ENCODE measurements at regions not wholly inside any gene's neighbourhood (a gene's known extent, or its start where the extent isn't known, plus 50 kb on each side); places are given as distances from the start of the nearest gene placed in this dataset.

DNA sequence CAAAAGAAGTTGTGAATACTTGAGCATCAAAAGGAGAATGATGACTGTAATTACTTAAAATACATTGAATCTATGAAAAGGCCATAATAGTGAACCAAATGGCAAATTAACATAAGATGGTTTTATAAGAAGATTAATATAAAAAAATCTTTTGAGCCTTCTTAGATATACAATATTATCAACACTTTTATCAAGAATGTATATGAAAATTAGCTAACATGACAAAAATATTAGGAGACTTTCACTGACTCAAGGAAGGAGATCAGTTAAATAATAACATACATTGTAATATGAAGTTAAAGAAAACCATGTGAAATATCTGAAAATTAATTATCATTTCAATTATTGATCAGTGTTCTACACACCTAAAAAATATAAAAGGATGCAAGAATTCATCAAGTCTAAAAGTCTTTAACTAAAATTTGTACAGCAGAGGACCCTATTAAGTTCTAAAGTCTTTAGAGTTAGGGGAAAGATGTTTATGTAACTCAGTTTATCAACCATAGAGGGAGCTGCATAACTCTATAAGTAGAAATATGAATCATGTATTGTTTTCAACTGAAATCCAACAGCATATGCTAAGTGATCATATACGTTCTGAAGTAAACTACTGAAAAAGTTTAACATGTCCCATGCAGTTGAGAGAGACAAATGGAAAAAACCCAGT, 756.1 kb upstream of the MIR17HG start:
- H3K27me3 ChIP-seq (ENCODE audit: insufficient read depth, low read length), result no peaks in the 10 kb centered on the region
- no peak overlapping the region for H3K27ac ChIP-seq (ENCODE audit: low read depth, low read length)
- H4K20me1 ChIP-seq (ENCODE audit: insufficient read depth, low read length), result no peaks in the 10 kb centered on the region
- DNase-seq (ENCODE audit: insufficient read length, low spot score, missing footprints), result no peak
- H3K36me3 ChIP-seq (ENCODE audit: insufficient read depth, low read length), result no peaks in the 10 kb centered on the region
- H3K4me1 ChIP-seq (ENCODE audit: insufficient read depth, low read length), result no peaks in the 10 kb centered on the region
- no peak overlapping the region for H3K4me2 ChIP-seq (ENCODE audit: insufficient read depth, low read length)
- H3K79me2 ChIP-seq (ENCODE audit: insufficient read depth, low read length), result no peaks in the 10 kb centered on the region
- no peaks in the 10 kb centered on the region for H3K9me3 ChIP-seq (ENCODE audit: low read depth, low read length)
- TF ChIP-seq, protein P1, sequence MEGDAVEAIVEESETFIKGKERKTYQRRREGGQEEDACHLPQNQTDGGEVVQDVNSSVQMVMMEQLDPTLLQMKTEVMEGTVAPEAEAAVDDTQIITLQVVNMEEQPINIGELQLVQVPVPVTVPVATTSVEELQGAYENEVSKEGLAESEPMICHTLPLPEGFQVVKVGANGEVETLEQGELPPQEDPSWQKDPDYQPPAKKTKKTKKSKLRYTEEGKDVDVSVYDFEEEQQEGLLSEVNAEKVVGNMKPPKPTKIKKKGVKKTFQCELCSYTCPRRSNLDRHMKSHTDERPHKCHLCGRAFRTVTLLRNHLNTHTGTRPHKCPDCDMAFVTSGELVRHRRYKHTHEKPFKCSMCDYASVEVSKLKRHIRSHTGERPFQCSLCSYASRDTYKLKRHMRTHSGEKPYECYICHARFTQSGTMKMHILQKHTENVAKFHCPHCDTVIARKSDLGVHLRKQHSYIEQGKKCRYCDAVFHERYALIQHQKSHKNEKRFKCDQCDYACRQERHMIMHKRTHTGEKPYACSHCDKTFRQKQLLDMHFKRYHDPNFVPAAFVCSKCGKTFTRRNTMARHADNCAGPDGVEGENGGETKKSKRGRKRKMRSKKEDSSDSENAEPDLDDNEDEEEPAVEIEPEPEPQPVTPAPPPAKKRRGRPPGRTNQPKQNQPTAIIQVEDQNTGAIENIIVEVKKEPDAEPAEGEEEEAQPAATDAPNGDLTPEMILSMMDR (IDR thresholded peaks at IDR 0.05; ENCODE audit: extremely low read depth, low read depth, low read length), result no peak
- H2AFZ ChIP-seq (ENCODE audit: low read length), result no peak overlapping the region
- H3K4me3 ChIP-seq (ENCODE audit: insufficient read depth, low read length), result no peak overlapping the region

DNA sequence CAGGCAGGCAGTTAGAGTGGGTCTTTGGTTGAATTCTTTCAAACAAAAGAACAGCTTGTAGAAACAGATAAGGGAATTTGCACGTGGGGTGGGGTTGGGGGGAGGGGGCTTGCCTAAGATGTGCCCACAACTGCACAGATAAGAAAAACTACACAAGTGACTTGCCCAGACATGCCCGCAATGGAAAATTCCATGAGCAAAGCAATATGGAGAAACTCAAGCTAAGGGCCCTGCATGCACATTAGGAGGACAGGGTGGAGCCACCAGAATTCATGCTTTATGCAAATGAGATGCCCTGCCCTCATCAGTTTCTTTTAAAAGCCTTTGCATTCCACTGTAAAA, 755.6 kb upstream of the MIR17HG start:
- Histone ChIP-seq H3K9me3 (ENCODE audit: low read depth, low read length) (no peaks in the 10 kb centered on the region), H2AFZ (ENCODE audit: low read length) (no peak overlapping the region), H4K20me1 (ENCODE audit: insufficient read depth, low read length) (no peaks in the 10 kb centered on the region), H3K27ac (ENCODE audit: low read depth, low read length) (no peak overlapping the region), H3K27me3 (ENCODE audit: insufficient read depth, low read length) (no peaks in the 10 kb centered on the region), H3K4me1 (ENCODE audit: insufficient read depth, low read length) (no peaks in the 10 kb centered on the region), H3K79me2 (ENCODE audit: insufficient read depth, low read length) (no peaks in the 10 kb centered on the region), H3K36me3 (ENCODE audit: insufficient read depth, low read length) (no peaks in the 10 kb centered on the region), H3K4me2 (ENCODE audit: insufficient read depth, low read length) (no peak overlapping the region), H3K4me3 (ENCODE audit: insufficient read depth, low read length) (no peak overlapping the region)
- TF ChIP-seq, protein P1 (IDR thresholded peaks at IDR 0.05; ENCODE audit: extremely low read depth, low read depth, low read length), result no peak
- no peak for DNase-seq (ENCODE audit: insufficient read length, low spot score, missing footprints)

DNA sequence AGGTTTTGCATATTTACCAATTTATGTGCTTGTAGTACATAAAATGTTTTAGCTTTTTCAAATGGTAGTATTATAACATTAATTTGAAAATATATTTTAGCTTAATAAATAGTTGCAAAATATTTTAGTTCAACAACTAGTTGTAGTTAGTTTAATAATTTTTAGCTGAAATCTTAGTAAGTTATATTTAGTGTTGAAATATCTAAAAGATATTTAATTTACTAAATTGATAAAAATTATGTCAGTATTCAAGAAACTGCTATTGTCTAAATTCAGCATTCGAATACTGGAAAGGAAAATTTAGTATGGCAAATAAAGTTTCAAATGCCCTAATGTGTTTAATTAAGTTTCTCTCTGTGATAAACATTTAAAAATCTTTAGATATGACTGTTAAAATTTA, 754.5 kb upstream of the MIR17HG start:
- TF ChIP-seq, protein P1 (IDR thresholded peaks at IDR 0.05; ENCODE audit: extremely low read depth, low read depth, low read length), result no peak

DNA sequence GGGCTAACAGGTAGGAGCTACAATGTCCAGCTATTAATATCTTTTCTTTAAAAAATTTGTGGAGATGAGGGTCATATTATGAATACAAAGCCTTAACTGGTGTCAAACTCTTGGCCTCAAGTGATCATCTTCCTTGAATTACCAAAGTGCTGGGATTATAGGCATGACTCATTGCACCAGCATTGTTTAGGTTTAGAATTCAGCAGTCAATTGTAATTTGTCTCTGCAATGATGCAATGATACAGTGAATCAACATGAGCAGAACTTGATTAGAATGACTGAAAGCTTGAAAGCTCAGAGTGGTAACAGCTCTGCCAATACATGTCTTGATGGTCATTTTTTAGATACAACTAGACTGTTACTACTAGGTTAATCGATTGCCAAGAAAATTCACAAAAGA, 752.8 kb upstream of the MIR17HG start:
- no peak overlapping the region for H3K4me3 ChIP-seq (ENCODE audit: insufficient read depth, low read length)
- no peak overlapping the region for H3K27ac ChIP-seq (ENCODE audit: low read depth, low read length)
- H3K79me2 ChIP-seq (ENCODE audit: insufficient read depth, low read length), result no peaks in the 10 kb centered on the region
- TF ChIP-seq, protein P1 (IDR thresholded peaks at IDR 0.05; ENCODE audit: extremely low read depth, low read depth, low read length), result no peak
- no peaks in the 10 kb centered on the region for H3K4me1 ChIP-seq (ENCODE audit: insufficient read depth, low read length)
- no peaks in the 10 kb centered on the region for H3K9me3 ChIP-seq (ENCODE audit: low read depth, low read length)
- no peak overlapping the region for H3K4me2 ChIP-seq (ENCODE audit: insufficient read depth, low read length)
- DNase-seq (ENCODE audit: insufficient read length, low spot score, missing footprints), result no peak
- H4K20me1 ChIP-seq (ENCODE audit: insufficient read depth, low read length), result no peaks in the 10 kb centered on the region
- H3K36me3 ChIP-seq (ENCODE audit: insufficient read depth, low read length), result no peaks in the 10 kb centered on the region
- no peak overlapping the region for H2AFZ ChIP-seq (ENCODE audit: low read length)
- H3K27me3 ChIP-seq (ENCODE audit: insufficient read depth, low read length), result no peaks in the 10 kb centered on the region

More for the DNA sequence above, 754.5 kb upstream of the MIR17HG start:
- H4K20me1 ChIP-seq (ENCODE audit: insufficient read depth, low read length), result no peaks in the 10 kb centered on the region
- no peaks in the 10 kb centered on the region for H3K27me3 ChIP-seq (ENCODE audit: insufficient read depth, low read length)
- no peak overlapping the region for H3K4me3 ChIP-seq (ENCODE audit: insufficient read depth, low read length)
- no peaks in the 10 kb centered on the region for H3K36me3 ChIP-seq (ENCODE audit: insufficient read depth, low read length)
- H3K9me3 ChIP-seq (ENCODE audit: low read depth, low read length), result no peaks in the 10 kb centered on the region
- DNase-seq (ENCODE audit: insufficient read length, low spot score, missing footprints), result no peak
- H3K27ac ChIP-seq (ENCODE audit: low read depth, low read length), result no peak overlapping the region
- H2AFZ ChIP-seq (ENCODE audit: low read length), result no peak overlapping the region
- no peak overlapping the region for H3K4me2 ChIP-seq (ENCODE audit: insufficient read depth, low read length)
- no peaks in the 10 kb centered on the region for H3K4me1 ChIP-seq (ENCODE audit: insufficient read depth, low read length)
- no peaks in the 10 kb centered on the region for H3K79me2 ChIP-seq (ENCODE audit: insufficient read depth, low read length)

Measured in osteoblast (primary cell).